ENCODE measurements at regions not wholly inside any gene's neighbourhood (a gene's known extent, or its start where the extent isn't known, plus 50 kb on each side); places are given as distances from the start of the nearest gene placed in this dataset.

- DNase-seq: no peak
Observed at GRCh38 chr10:4061441-4061951, 276.5 kb upstream of the KLF6 start.

GRCh38 chr10:4059471-4060138, 274.6 kb upstream of the KLF6 start:
- DNase-seq: no peak

DNA sequence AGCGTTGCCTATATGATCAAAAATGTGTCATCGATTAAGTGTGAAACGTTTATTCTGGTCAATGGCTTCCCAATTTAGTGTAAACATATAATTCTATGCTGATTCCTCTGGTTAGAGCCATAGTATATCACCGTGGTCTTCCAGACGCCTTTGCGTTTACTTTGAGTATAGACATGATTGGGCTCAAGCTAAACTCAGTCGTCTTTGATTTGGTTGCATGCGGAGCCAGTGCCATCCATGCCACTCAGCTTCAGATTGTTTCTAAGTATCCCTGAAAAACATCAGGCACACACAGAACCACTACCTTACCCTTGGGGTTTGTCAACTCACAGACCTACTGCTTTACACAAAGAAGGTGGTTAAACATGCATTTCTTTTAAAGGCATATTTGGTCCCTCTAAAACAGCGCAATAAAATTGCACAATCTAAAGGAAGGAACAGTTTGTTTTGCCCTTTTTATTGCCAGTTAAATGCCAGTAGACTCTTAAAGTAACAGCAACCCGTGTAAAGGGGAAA, 273.6 kb upstream of the KLF6 start:
- DNase-seq: no peak

DNA sequence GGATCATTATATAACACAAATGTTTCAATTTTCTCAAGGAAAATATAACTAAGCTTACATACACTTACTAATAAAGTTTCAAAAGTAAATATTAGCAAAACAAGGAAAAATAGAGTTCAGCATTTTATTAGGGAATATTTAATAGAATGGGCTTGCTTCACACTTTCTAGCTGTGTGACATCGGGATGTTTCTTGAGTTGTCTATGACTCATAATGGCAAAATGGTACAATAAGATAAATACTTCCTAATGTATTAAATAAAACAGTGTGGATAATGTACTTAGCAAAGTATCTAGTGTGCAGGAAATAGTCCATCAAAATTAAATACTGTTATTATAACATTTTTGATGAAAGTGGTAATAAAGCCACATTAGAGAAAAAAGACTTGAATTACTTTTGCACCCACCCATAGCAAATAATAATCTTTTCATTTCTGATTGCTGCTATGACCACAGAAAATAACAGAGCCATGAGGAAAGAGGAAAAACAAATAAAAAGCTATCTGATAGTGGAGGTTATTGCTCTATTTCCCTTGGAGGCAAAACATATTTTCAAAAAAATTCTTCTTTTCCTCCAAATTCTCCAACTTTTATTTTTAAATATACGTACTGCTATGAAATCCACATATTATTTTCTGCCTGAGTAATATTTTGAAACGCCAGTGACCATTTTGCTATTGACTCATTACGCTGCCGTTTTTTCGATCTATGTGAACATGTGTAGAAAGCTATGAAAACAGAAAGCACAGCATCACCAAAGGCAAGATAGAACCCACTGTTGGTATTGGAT, 272.9 kb upstream of the KLF6 start:
- DNase-seq: no peak

DNA sequence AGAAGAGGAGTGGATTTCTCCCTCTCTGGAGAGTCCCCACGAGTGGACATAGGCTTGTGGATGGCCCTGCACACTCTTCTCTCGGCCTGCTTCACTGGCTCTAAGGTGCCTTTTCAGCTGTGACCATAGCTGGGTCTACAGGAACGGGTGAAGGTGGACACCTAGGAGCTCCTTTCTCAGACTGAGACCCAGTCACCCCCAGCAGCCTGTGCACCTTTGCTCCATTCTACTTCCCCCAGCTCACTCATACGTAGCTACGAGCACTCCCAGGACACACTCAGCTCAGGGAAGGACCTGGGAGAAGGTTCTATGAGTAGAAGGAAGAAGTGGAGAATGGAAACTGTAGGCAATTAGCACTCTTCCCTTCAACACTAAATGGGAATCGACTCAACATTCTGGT, 272.0 kb upstream of the KLF6 start:
- no peak for DNase-seq

- no peak for DNase-seq
Observed at GRCh38 chr10:4054656-4055435, 269.8 kb upstream of the KLF6 start.

GRCh38 chr10:4053940-4054339, 268.9 kb upstream of the KLF6 start:
- DNase-seq: no peak

- DNase-seq: no peak
Observed at GRCh38 chr10:4051641-4052151, 266.7 kb upstream of the KLF6 start.

DNA sequence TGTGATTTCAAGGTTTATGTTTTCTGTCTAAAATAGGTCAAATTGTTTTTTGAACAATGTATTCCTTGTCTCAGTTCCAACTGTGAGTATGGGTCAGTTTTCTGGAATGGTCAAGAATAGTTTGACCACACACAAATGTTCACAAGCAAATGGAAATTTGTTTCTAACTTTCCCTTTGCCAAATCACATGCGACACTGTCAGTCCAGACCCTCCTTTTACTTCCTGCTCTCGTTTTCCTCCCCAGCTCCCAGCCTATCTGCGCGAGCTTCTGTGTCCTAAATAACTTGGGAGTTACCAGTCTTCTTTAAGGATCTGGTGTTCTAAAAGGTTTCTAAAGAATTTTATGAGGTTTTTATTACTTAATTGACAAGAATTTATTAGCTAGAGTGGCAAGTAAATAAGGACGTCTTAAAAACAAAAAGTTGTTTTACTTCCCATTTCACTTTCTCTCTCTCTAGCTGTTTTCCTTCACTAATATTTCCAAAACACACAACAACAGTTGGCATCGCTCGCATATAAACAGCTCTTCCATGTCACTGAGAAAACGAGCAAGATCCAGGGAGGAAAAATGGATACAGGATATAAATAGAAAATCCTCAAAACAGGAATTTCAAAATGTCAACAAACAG, 266.1 kb upstream of the KLF6 start:
- no peak for DNase-seq

- DNase-seq: no peak
Observed at GRCh38 chr10:4050061-4050460, 265.1 kb upstream of the KLF6 start.

DNA sequence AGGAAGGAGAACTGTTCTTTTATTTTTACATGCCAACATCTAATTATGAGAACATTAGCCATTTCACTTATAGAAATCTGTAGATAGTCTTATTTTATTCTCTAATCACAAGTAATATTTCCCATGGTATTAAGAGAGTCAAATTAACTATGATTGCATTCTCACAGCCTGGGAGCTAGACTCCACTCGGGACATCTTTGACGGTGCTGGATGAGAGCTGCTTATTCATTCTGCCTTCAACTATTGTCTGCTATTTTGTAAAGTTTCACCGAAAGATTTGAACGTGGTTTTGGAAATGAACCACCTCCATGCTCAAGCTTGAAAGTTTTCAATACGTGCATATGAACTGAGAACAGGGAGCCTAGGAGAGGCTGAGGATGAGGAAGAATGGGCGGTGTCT, 264.3 kb upstream of the KLF6 start:
- no peak for DNase-seq

DNA sequence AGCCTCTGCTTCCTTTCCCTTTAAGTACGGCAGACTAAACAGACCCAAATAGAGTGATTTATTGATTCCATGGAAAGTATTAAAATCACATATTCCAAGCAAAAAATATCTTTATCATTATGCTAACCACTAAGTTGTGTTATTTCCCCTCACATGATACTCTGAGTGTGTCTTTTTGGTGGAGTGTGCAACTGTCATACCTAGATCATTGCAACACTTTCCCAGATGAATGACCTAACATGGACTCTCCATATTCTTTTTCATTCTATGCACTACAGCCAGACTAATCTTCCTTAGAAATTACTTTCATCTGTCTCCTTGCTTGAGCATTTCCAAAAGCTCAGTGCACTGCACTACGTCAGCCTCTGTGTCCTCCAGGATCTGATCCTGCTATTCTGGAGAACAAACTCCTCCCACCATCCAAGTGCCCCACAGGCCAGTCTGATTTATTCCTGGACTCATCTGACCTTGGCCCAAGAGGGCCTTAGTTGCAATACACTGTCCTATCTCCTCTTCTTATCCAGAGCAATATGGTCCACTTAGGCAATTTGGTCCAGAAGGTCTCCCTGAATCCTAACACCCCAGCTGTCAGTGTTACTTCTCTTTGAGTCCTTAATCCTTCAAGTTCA, 263.3 kb upstream of the KLF6 start:
- no peak for DNase-seq

GRCh38 chr10:4046712-4047354, 261.8 kb upstream of the KLF6 start:
- DNase-seq: no peak

DNA sequence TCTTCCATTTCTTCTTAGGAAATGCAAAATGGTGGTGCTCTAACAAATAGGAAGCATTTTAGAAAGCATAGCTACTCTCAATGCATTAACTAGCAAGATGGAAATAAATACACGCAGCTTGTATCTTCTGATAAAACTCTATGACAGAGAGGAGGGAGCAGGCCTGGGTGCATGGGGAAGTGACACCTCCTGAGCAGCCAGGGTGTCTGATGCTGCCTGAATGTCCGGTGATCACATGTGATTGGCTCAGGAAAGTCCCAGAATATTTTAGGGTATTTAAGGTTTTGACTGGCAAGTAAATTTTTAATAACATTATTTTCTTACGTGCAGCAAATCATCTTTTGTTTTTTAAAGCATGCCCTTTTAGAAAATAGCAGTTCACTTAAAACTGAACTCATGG, 261.0 kb upstream of the KLF6 start:
- DNase-seq: no peak

DNA sequence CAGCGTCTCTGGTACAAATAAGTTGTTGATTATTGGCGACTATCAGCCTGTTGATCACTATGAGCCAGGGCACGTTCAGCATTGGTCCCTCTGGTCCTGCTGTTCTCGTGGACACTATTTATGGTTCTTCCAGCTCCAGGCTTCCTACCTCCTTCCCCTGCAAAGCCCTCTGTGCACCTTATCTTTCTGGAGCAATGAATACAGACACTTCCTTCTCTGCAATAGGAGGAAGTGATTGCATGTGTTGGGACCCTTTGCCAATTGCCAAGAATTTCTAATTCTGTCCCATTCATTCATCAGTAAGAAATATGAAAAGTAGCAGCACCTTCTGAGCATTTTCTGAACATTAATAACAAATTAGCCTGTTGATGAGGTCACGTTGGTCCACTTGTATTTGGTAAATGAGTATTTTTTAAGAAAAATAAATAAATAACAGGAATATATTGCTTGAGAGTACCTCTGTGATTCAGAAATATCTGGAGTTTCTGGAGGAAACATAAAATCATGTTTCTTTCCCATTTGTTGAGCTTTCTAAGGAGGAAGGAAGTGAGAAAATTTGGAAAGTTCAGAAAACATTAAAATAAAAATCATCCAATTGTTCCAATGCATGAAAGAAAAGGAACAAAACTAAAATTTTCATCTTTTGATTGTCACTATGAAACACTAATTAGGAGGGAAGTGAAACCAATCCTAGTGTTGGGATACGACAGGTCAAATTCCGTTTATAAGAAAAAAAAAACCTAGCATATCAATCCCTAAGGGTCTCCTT, 259.1 kb upstream of the KLF6 start:
- no peak for DNase-seq

- DNase-seq: no peak
Observed at GRCh38 chr10:4041635-4042034, 256.6 kb upstream of the KLF6 start.

- DNase-seq: no peak
Observed at GRCh38 chr10:4038000-4038399, 253.0 kb upstream of the KLF6 start.

- DNase-seq: no peak
Observed at GRCh38 chr10:4035599-4035945, 250.6 kb upstream of the KLF6 start.

DNA sequence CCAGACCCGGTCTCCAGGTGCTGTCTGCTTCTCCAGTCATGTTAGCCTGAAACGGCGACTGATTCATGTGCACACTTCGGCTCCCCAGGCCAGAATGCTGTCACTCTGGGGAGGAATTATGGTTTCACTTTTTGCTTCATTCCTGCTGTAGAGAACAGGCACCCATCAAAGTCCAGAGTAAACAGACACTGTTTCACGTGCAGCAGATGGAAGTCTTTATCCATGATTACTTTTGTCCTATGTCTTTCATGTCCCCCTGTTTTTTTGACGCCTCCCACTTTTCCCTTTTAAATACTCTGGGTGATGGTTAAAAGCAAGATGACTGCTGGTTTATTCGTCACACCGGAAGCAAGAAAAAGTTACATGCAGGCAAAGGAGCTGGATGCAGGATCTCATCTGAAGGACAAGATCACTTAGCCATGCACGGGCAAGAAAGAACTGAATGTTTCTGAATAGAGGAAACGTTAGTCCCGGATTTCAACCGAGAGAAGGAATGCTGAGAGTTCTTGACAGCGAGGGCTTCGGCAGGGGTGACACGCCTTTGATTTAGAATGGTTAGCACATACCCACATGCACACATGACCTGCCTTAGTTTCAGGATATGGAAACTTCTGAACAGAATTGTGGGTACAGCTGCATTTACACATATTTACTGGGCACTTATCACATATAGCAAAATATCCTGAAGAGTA, 250.0 kb upstream of the KLF6 start:
- DNase-seq: no peak

DNA sequence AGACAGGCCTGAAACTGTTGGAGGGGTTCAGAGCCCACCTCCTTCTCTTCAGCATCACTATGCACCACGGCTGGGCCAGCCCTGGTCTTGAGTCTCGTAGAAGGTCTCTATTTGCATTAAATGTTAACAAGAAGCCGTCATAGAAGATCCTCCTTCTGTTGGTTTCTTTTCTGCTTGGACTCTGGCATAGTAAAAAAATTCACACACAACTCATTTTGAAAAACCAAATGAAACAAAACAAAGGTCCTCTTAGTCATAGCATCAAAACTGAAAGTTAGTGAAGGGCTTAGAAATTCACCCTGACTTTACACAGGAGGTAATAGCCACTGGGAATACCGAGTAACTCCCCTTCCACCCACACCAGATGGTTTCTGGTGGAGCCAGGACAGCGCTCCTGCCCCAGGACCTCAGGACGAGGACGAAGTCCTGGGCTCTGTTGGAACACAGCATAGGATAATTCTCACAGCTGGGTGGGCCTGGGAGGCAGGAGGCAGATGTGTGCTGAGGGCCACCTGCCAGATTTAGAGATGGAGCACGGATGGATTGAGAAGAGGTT, 248.4 kb upstream of the KLF6 start:
- DNase-seq: no peak
